H1 (cell line): ENCODE measurements at regions not wholly inside any gene's neighbourhood (a gene's known extent, or its start where the extent isn't known, plus 50 kb on each side); places are given as distances from the start of the nearest gene placed in this dataset.

Experiments
- CHD7 ChIP-seq: fragments of 300-600 bp; sonication (generic); IDR thresholded peaks from 2 replicates; pipeline ENCODE4 v1.7.1; 2012; ENCODE audit warnings: low read length, moderate library complexity, mild to moderate bottlenecking, inconsistent platforms; ENCODE audit not compliant: insufficient replicate concordance
- SP4 ChIP-seq: IDR thresholded peaks from 2 replicates; pipeline ENCODE4 v1.6.1; 2012; ENCODE audit warnings: low read length, inconsistent platforms
- TF ChIP-seq, protein P1 (sequence below), 3 experiments: IDR thresholded peaks; 1 replicate in 2 of 3; 2 replicates in 1 of 3; pipeline versions ENCODE4 v1.5.1 to v1.6.1; 2011; ENCODE audit warnings: low read length in 3 of 3, mild to moderate bottlenecking in 3 of 3, inconsistent platforms in 2 of 3, low read depth in 1 of 3, moderate library complexity in 1 of 3; ENCODE audit not compliant: insufficient read depth in 1 of 3; ENCODE audit errors: control extremely low read depth in 1 of 3

GRCh38 chr3:120506828-120507774 lies 56.3 kb upstream of the FSTL1 start (continued):
- TF ChIP-seq CHD7, result no peak
- no peak for TF ChIP-seq SP4
- TF ChIP-seq, protein P1, sequence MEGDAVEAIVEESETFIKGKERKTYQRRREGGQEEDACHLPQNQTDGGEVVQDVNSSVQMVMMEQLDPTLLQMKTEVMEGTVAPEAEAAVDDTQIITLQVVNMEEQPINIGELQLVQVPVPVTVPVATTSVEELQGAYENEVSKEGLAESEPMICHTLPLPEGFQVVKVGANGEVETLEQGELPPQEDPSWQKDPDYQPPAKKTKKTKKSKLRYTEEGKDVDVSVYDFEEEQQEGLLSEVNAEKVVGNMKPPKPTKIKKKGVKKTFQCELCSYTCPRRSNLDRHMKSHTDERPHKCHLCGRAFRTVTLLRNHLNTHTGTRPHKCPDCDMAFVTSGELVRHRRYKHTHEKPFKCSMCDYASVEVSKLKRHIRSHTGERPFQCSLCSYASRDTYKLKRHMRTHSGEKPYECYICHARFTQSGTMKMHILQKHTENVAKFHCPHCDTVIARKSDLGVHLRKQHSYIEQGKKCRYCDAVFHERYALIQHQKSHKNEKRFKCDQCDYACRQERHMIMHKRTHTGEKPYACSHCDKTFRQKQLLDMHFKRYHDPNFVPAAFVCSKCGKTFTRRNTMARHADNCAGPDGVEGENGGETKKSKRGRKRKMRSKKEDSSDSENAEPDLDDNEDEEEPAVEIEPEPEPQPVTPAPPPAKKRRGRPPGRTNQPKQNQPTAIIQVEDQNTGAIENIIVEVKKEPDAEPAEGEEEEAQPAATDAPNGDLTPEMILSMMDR (IDR thresholded peaks at IDR 0.05; ENCODE audit: control extremely low read depth in 1 of 3, insufficient read depth in 1 of 3, low read depth in 1 of 3, low read length in 3 of 3), result peak in 2 of 3 experiments; percentile 48 to 63; a peak in 3 of 4 replicates
